Nephron (organoid): ENCODE measurements at regions not wholly inside any gene's neighbourhood (a gene's known extent, or its start where the extent isn't known, plus 50 kb on each side); places are given as distances from the start of the nearest gene placed in this dataset.

Source experiments
- H3K27ac Mint-ChIP-seq, 3 experiments: 2 replicates each; pipeline ENCODE4 v1.8.0; 2020; ENCODE audit warnings: mixed read lengths in 3 of 3, mild to moderate bottlenecking in 2 of 3, moderate library complexity in 1 of 3
- H3K27me3 Mint-ChIP-seq: 2 replicates; pipeline ENCODE4 v1.8.0; 2021; ENCODE audit warnings: low read depth, mild to moderate bottlenecking, moderate library complexity, mixed read lengths
- H3K36me3 Mint-ChIP-seq: 2 replicates; pipeline ENCODE4 v1.8.0; 2020; ENCODE audit warnings: low read depth, mixed read lengths
- H3K4me1 Mint-ChIP-seq: 2 replicates; pipeline ENCODE4 v1.8.0; 2020; ENCODE audit warnings: mixed read lengths
- H3K4me3 Mint-ChIP-seq, 3 experiments: 2 replicates each; pipeline ENCODE4 v1.8.0; 2020; ENCODE audit warnings: mild to moderate bottlenecking in 3 of 3, mixed read lengths in 3 of 3, moderate library complexity in 2 of 3
- H3K9me3 Mint-ChIP-seq: 2 replicates; pipeline ENCODE4 v1.8.0; 2020; ENCODE audit warnings: mixed read lengths
- CTCF ChIP-seq, 3 experiments: fragments of 200-600 bp; sonication (generic); IDR thresholded peaks; one replicate each; pipeline ENCODE4 v1.5.0; 2021; ENCODE audit warnings: antibody characterized with exemption in 3 of 3; ENCODE audit not compliant: unreplicated experiment in 3 of 3

GRCh38 chr9:79312686-79313421 lies 258.9 kb upstream of the TLE4 start:
- no peak overlapping the region for H3K27ac Mint-ChIP-seq
- H3K9me3 Mint-ChIP-seq, result no peaks in the 10 kb centered on the region

GRCh38 chr9:79325501-79325900 lies 246.3 kb upstream of the TLE4 start:
- no peaks in the 10 kb centered on the region for H3K4me1 Mint-ChIP-seq
- no peak overlapping the region for H3K27ac Mint-ChIP-seq
- TF ChIP-seq CTCF (IDR thresholded peaks at IDR 0.05; ENCODE audit: unreplicated experiment in 3 of 3), result no peak
- no peak overlapping the region for H3K4me3 Mint-ChIP-seq
- no peaks in the 10 kb centered on the region for H3K27me3 Mint-ChIP-seq
- no peaks in the 10 kb centered on the region for H3K9me3 Mint-ChIP-seq
- H3K36me3 Mint-ChIP-seq, result no peaks in the 10 kb centered on the region

More at GRCh38 chr9:79312686-79313421, 258.9 kb upstream of the TLE4 start:
- TF ChIP-seq CTCF (IDR thresholded peaks at IDR 0.05; ENCODE audit: unreplicated experiment in 3 of 3), result no peak
- H3K4me1 Mint-ChIP-seq, result no peaks in the 10 kb centered on the region
- no peak overlapping the region for H3K4me3 Mint-ChIP-seq
- H3K36me3 Mint-ChIP-seq, result no peaks in the 10 kb centered on the region
- H3K27me3 Mint-ChIP-seq, result peaks cover 14% of the 10 kb centered on the region

GRCh38 chr9:79329861-79330260 lies 241.9 kb upstream of the TLE4 start:
- TF ChIP-seq CTCF (IDR thresholded peaks at IDR 0.05; ENCODE audit: unreplicated experiment in 3 of 3), result no peak
- peaks cover 14% of the 10 kb centered on the region for H3K4me1 Mint-ChIP-seq
- no peaks in the 10 kb centered on the region for H3K27me3 Mint-ChIP-seq
- no peaks in the 10 kb centered on the region for H3K36me3 Mint-ChIP-seq
- no peak overlapping the region for H3K27ac Mint-ChIP-seq
- H3K9me3 Mint-ChIP-seq, result no peaks in the 10 kb centered on the region
- no peak overlapping the region for H3K4me3 Mint-ChIP-seq

GRCh38 chr9:79334001-79334400 lies 237.8 kb upstream of the TLE4 start:
- H3K27ac Mint-ChIP-seq, result no peak overlapping the region
- peaks cover 13% of the 10 kb centered on the region for H3K9me3 Mint-ChIP-seq
- peaks cover 3% of the 10 kb centered on the region for H3K36me3 Mint-ChIP-seq
- H3K27me3 Mint-ChIP-seq, result no peaks in the 10 kb centered on the region
- peaks cover 14% of the 10 kb centered on the region for H3K4me1 Mint-ChIP-seq
- no peak for TF ChIP-seq CTCF (IDR thresholded peaks at IDR 0.05; ENCODE audit: unreplicated experiment in 3 of 3)
- H3K4me3 Mint-ChIP-seq, result no peak overlapping the region

- H3K4me1 Mint-ChIP-seq, result peaks cover 14% of the 10 kb centered on the region
- TF ChIP-seq CTCF (IDR thresholded peaks at IDR 0.05; ENCODE audit: unreplicated experiment in 3 of 3), result no peak
- peaks cover 13% of the 10 kb centered on the region for H3K9me3 Mint-ChIP-seq
- H3K36me3 Mint-ChIP-seq, result peaks cover 3% of the 10 kb centered on the region
- H3K27ac Mint-ChIP-seq, result no peak overlapping the region
- no peaks in the 10 kb centered on the region for H3K27me3 Mint-ChIP-seq
- no peak overlapping the region for H3K4me3 Mint-ChIP-seq
Observed at GRCh38 chr9:79334711-79335110, 237.1 kb upstream of the TLE4 start.

GRCh38 chr9:79335987-79336386 lies 235.8 kb upstream of the TLE4 start:
- Mint-ChIP-seq H3K4me1 (peaks cover 9% of the 10 kb centered on the region), H3K27ac (no peak overlapping the region), H3K36me3 (peaks cover 3% of the 10 kb centered on the region), H3K4me3 (no peak overlapping the region), H3K27me3 (no peaks in the 10 kb centered on the region), H3K9me3 (peaks cover 13% of the 10 kb centered on the region)
- TF ChIP-seq CTCF (IDR thresholded peaks at IDR 0.05; ENCODE audit: unreplicated experiment in 3 of 3), result no peak
